Mucosa of descending colon (tissue), 3 donors: ENCODE measurements at regions not wholly inside any gene's neighbourhood (a gene's known extent, or its start where the extent isn't known, plus 50 kb on each side); places are given as distances from the start of the nearest gene placed in this dataset.

ENCODE experiments used
- ATAC-seq: fragments of 200-7000 bp; cut with Tn5 transposase; one replicate; pipeline ENCODE4 v1.9.1; 2020; ENCODE audit warnings: mild to moderate bottlenecking, moderate library complexity
- DNase-seq, 3 donors: peaks; one replicate each; pipeline ENCODE4 v3.0.0-alpha.2; 2020
- H3K36me3 ChIP-seq: fragments of 200-600 bp; one replicate; pipeline ENCODE4 v1.8.0; 2021; ENCODE audit warnings: low read depth, mild to moderate bottlenecking
- H3K4me1 ChIP-seq: fragments of 200-600 bp; one replicate; pipeline ENCODE4 v1.8.0; 2021; ENCODE audit warnings: low read depth, mild to moderate bottlenecking
- H3K4me3 ChIP-seq: fragments of 200-600 bp; one replicate; pipeline ENCODE4 v1.8.0; 2021; ENCODE audit warnings: mild to moderate bottlenecking
- H3K9me3 ChIP-seq: fragments of 200-600 bp; one replicate; pipeline ENCODE4 v1.8.0; 2021; ENCODE audit warnings: mild to moderate bottlenecking
- intact Hi-C, 2 donors: fragments of 100-400 bp; cut with DNase I in 1 of 2; cut with micrococcal nuclease in 1 of 2; formaldehyde crosslinking; loops; one replicate each; pipeline versions ENCODE4 v1.11.0 to v1.11.1; 2022; cut with DNase I, micrococcal nuclease
- TF ChIP-seq, protein P1 (sequence below): fragments of 200-600 bp; IDR thresholded peaks from one replicate; pipeline ENCODE4 v1.8.0; 2022; ENCODE audit warnings: antibody characterized with exemption, mild to moderate bottlenecking
- donor health status: DM: no; HTN: no; CAD: no; lungs with moderate emphysema.
- donor health status: DM: no; HTN: no; CAD: no.
- donor health status: DM: no; HTN: yes; CAD: no.

DNA sequence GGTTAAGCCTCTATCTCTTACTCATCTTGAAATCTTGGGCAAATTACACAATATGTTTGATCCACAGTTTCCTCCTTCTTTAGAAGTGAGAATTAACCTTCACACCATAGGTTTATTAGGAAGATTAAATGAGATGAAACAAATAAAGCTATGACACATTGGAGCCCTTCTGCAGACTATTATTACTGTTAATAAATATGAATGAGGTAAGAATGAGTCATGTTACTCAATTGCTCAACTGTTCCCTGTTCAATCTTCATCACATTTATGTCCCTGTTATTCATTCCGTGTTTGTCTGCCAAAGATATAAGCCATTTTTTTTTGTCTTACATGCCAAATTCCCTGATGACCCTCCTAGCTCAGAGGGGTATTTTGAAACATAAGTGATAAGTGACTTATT lies 52.1 kb upstream of the PAPPA start:
- Histone ChIP-seq H3K4me3 (no peak overlapping the region), H3K9me3 (no peaks in the 10 kb centered on the region), H3K4me1 (no peaks in the 10 kb centered on the region), H3K36me3 (no peaks in the 10 kb centered on the region)
- TF ChIP-seq, protein P1, sequence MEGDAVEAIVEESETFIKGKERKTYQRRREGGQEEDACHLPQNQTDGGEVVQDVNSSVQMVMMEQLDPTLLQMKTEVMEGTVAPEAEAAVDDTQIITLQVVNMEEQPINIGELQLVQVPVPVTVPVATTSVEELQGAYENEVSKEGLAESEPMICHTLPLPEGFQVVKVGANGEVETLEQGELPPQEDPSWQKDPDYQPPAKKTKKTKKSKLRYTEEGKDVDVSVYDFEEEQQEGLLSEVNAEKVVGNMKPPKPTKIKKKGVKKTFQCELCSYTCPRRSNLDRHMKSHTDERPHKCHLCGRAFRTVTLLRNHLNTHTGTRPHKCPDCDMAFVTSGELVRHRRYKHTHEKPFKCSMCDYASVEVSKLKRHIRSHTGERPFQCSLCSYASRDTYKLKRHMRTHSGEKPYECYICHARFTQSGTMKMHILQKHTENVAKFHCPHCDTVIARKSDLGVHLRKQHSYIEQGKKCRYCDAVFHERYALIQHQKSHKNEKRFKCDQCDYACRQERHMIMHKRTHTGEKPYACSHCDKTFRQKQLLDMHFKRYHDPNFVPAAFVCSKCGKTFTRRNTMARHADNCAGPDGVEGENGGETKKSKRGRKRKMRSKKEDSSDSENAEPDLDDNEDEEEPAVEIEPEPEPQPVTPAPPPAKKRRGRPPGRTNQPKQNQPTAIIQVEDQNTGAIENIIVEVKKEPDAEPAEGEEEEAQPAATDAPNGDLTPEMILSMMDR = no peak
- DNase-seq (no peak), ATAC-seq (no peak)
- intact Hi-C loops = no loop called here

DNA sequence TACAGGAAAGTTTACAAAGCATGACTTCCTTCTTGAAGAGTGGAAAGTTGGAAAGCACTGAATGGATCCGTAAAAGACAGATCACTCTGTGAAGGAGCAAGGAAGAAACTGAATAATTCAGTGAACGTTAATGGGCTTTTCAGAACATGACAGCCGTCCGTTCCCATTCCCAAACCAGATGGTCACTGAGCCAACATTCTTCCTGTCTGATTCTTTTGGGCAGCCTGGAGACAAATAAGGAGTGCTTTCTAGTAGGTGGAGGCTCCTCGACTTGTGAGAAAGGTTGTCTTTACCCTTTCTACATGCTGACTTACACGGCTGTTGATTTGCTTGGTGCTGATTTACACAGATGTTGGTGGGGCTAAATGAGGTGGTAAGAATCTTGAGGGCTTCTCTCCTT lies 51.0 kb upstream of the PAPPA start:
- H3K36me3 ChIP-seq = no peaks in the 10 kb centered on the region
- intact Hi-C loops = no loop called here
- TF ChIP-seq, protein P1 = no peak
- H3K9me3 ChIP-seq = no peaks in the 10 kb centered on the region
- no peak for DNase-seq
- no peak overlapping the region for H3K4me3 ChIP-seq
- H3K4me1 ChIP-seq = no peaks in the 10 kb centered on the region
- no peak for ATAC-seq
